GM12892 (cell line): ENCODE measurements at regions not wholly inside any gene's neighbourhood (a gene's known extent, or its start where the extent isn't known, plus 50 kb on each side); places are given as distances from the start of the nearest gene placed in this dataset.

ENCODE experiments used
- POLR2AphosphoS5 ChIP-seq: IDR thresholded peaks from 2 replicates; pipeline ENCODE4 v1.6.1; 2011; ENCODE audit warnings: low read depth, low read length, control low read depth
- TAF1 ChIP-seq: IDR thresholded peaks from 2 replicates; pipeline ENCODE4 v1.6.1; 2011; ENCODE audit warnings: low read depth, mild to moderate bottlenecking, control low read depth, low read length, borderline replicate concordance

DNA sequence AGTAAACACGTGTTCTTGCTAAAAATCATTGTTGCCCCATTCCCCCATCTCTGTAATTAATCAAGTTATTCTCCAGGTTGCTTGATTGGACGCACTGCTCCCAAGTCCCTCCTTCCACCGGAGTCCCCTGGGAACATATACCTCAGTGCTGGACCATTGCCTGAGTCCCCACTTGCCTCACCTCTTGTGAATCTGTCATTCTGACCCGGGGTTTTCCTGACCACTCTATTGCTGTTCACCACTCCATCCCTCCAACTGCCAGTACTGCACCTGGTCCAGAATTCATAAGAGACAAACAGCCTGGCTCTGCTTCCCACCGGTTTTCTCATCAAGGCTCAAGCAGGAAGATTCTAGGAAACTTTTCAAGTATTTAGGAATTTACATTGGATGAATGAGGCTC, 555.9 kb downstream of the VRK1 start:
- TF ChIP-seq TAF1, result no peak
- no peak for TF ChIP-seq POLR2AphosphoS5
